ENCODE measurements at regions not wholly inside any gene's neighbourhood (a gene's known extent, or its start where the extent isn't known, plus 50 kb on each side); places are given as distances from the start of the nearest gene placed in this dataset.

- TF ChIP-seq CTCF (IDR thresholded peaks at IDR 0.05) = no peak
- Histone ChIP-seq H3K9me3 (no peaks in the 10 kb centered on the region), H3K4me1 (no peaks in the 10 kb centered on the region), H3K36me3 (ENCODE audit: insufficient read depth in 1 of 2, low read depth in 1 of 2) (no peaks in the 10 kb centered on the region), H3K27ac (no peak overlapping the region), H3K27me3 (ENCODE audit: insufficient read depth in 3 of 3, low read length in 2 of 3) (peaks cover 0 to 2% (median 0%) of the 10 kb centered on the region in 3 donors), H3K4me3 (no peak overlapping the region)
- ATAC-seq = no peak
- intact Hi-C loops (cut with DNase I) = no loop called here
- WGBS, 3 donors = 71 to 74% (median 72%) methylated on average over 3 of the region's 3 CpGs
- DNase-seq = no peak
Observed at GRCh38 chr5:92861531-92862285, 719.3 kb downstream of the NR2F1-AS1 start.

DNA sequence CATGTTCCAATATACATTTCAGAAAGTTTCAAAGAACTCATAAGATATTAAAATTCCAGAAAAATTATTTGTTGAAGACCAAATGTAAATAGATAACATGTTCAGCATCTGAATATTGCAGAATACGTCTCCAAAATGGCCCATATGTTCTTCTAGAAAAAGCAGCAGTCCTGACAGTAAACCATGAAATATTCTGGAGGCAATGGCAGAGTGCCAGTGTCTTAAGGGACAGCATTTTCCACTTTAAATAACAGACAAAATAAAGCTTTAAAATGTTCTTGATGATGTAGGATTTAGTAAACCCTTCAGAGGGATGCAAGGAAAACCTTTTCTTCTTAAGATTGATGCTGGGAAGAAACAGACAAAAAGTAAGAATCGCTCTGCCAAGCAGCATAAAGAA, 721.0 kb downstream of the NR2F1-AS1 start:
- Histone ChIP-seq H3K4me3 (no peak overlapping the region), H3K36me3 (ENCODE audit: insufficient read depth in 1 of 2, low read depth in 1 of 2) (no peaks in the 10 kb centered on the region), H3K4me1 (no peaks in the 10 kb centered on the region), H3K9me3 (no peaks in the 10 kb centered on the region), H3K27ac (no peak overlapping the region), H3K27me3 (ENCODE audit: insufficient read depth in 3 of 3, low read length in 2 of 3) (no peaks in the 10 kb centered on the region)
- DNase-seq (no peak), ATAC-seq (no peak)
- no peak for TF ChIP-seq CTCF (IDR thresholded peaks at IDR 0.05)
- 42 to 61% (median 51%) methylated on average over 2 of the region's 2 CpGs for WGBS, 3 donors
- intact Hi-C loops (cut with DNase I) = no loop called here

- Histone ChIP-seq H3K36me3 (ENCODE audit: insufficient read depth in 1 of 2, low read depth in 1 of 2) (no peaks in the 10 kb centered on the region), H3K4me3 (no peak overlapping the region), H3K4me1 (no peaks in the 10 kb centered on the region), H3K9me3 (no peaks in the 10 kb centered on the region), H3K27me3 (ENCODE audit: insufficient read depth in 3 of 3, low read length in 2 of 3) (no peaks in the 10 kb centered on the region), H3K27ac (no peak overlapping the region)
- intact Hi-C loops (cut with DNase I) = no loop called here
- ATAC-seq (no peak), DNase-seq (no peak)
- 42 to 69% (median 63%) methylated on average over 4 of the region's 4 CpGs for WGBS, 3 donors
- no peak for TF ChIP-seq CTCF (IDR thresholded peaks at IDR 0.05)
Observed at GRCh38 chr5:92852219-92852618, 728.8 kb downstream of the NR2F1-AS1 start.

- H3K27me3 ChIP-seq (ENCODE audit: insufficient read depth in 3 of 3, low read length in 2 of 3) = no peaks in the 10 kb centered on the region
- H3K36me3 ChIP-seq (ENCODE audit: insufficient read depth in 1 of 2, low read depth in 1 of 2) = no peaks in the 10 kb centered on the region
- 38 to 49% (median 40%) methylated on average over 2 of the region's 2 CpGs for WGBS, 3 donors
- DNase-seq (no peak), ATAC-seq (no peak)
- no peak overlapping the region for H3K4me3 ChIP-seq
- no peak for TF ChIP-seq CTCF (IDR thresholded peaks at IDR 0.05)
- no peak overlapping the region for H3K27ac ChIP-seq
- no peaks in the 10 kb centered on the region for H3K4me1 ChIP-seq
- no peaks in the 10 kb centered on the region for H3K9me3 ChIP-seq
- intact Hi-C loops (cut with DNase I) = no loop called here
Observed at GRCh38 chr5:92850886-92851285, 730.1 kb downstream of the NR2F1-AS1 start.

- no peak for ATAC-seq
- no peak for DNase-seq
- intact Hi-C loops (cut with DNase I) = no loop called here
- Histone ChIP-seq H3K27me3 (ENCODE audit: insufficient read depth in 3 of 3, low read length in 2 of 3) (no peaks in the 10 kb centered on the region), H3K4me1 (no peaks in the 10 kb centered on the region), H3K27ac (no peak overlapping the region), H3K36me3 (ENCODE audit: insufficient read depth in 1 of 2, low read depth in 1 of 2) (no peaks in the 10 kb centered on the region), H3K4me3 (no peak overlapping the region), H3K9me3 (no peaks in the 10 kb centered on the region)
- no peak for TF ChIP-seq CTCF (IDR thresholded peaks at IDR 0.05)
Observed at GRCh38 chr5:92849756-92850155, 731.3 kb downstream of the NR2F1-AS1 start.
